ENCODE measurements at regions not wholly inside any gene's neighbourhood (a gene's known extent, or its start where the extent isn't known, plus 50 kb on each side); places are given as distances from the start of the nearest gene placed in this dataset.

- H3K27ac ChIP-seq (ENCODE audit: insufficient read depth, low read depth, low read length): no peak overlapping the region
- H3K9ac ChIP-seq (replicated peaks; ENCODE audit: extremely low read depth, insufficient read depth, low read length): no peak overlapping the region
- H3K4me3 ChIP-seq (replicated peaks in 1 of 3; ENCODE audit: insufficient read depth in 1 of 3, low read depth in 1 of 3, low read length in 3 of 3): no peak overlapping the region
- ChIA-PET CTCF (interaction anchor here (1.2 kb wide), 1 partner anchor 12 kb away, joined by 3 read pairs; no protein-coding TSS in a partner anchor), POLR2A (no interaction called here)
- no peaks in the 10 kb centered on the region for H3K79me2 ChIP-seq (ENCODE audit: control insufficient read depth, insufficient read depth, low read length)
- intact Hi-C loops (cut with micrococcal nuclease): no loop called here
- H2AFZ ChIP-seq (ENCODE audit: low read depth, low read length): no peak overlapping the region
- BruUV-seq (replicated peaks): no TSS peak
- TF ChIP-seq, protein P1, sequence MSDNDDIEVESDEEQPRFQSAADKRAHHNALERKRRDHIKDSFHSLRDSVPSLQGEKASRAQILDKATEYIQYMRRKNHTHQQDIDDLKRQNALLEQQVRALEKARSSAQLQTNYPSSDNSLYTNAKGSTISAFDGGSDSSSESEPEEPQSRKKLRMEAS (IDR thresholded peaks at IDR 0.05; ENCODE audit: insufficient read depth, insufficient read length): no peak
- TF ChIP-seq GATA2 (IDR thresholded peaks at IDR 0.05; ENCODE audit: insufficient read depth, insufficient read length, low read depth, low read length) (no peak), POLR2A (IDR thresholded peaks at IDR 0.05; ENCODE audit: low read depth, low read length) (no peak), MYC (IDR thresholded peaks at IDR 0.05; ENCODE audit: low read depth, low read length) (no peak), POLR2AphosphoS5 (IDR thresholded peaks at IDR 0.05; ENCODE audit: insufficient read depth, low read depth, low read length) (no peak), FOS (IDR thresholded peaks at IDR 0.05; ENCODE audit: borderline replicate concordance, insufficient read depth, low read length) (no peak), JUN (IDR thresholded peaks at IDR 0.05; ENCODE audit: borderline replicate concordance, insufficient read depth, insufficient read length, low read depth) (no peak), EZH2 (IDR thresholded peaks at IDR 0.05; ENCODE audit: borderline replicate concordance, low read depth, low read length, severe bottlenecking) (no peak)
- TF ChIP-seq, protein P2, sequence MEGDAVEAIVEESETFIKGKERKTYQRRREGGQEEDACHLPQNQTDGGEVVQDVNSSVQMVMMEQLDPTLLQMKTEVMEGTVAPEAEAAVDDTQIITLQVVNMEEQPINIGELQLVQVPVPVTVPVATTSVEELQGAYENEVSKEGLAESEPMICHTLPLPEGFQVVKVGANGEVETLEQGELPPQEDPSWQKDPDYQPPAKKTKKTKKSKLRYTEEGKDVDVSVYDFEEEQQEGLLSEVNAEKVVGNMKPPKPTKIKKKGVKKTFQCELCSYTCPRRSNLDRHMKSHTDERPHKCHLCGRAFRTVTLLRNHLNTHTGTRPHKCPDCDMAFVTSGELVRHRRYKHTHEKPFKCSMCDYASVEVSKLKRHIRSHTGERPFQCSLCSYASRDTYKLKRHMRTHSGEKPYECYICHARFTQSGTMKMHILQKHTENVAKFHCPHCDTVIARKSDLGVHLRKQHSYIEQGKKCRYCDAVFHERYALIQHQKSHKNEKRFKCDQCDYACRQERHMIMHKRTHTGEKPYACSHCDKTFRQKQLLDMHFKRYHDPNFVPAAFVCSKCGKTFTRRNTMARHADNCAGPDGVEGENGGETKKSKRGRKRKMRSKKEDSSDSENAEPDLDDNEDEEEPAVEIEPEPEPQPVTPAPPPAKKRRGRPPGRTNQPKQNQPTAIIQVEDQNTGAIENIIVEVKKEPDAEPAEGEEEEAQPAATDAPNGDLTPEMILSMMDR (IDR thresholded peaks at IDR 0.05; ENCODE audit: extremely low read depth in 1 of 2, insufficient read depth in 1 of 2, low read depth in 1 of 2, low read length in 2 of 2): no peak
- no peak overlapping the region for H3K4me2 ChIP-seq (ENCODE audit: insufficient read depth, low read length)
- H3K4me1 ChIP-seq (ENCODE audit: control insufficient read depth, extremely low read depth, insufficient read depth, low read length): no peaks in the 10 kb centered on the region
- dilution Hi-C loops (cut with MboI; ENCODE audit: extremely low pct_ligation_motif_present, low sequenced_read_pairs): no loop called here
- FAIRE-seq (no peak), DNase-seq (ENCODE audit: low read depth, low spot score) (no peak)
- H3K9me3 ChIP-seq (replicated peaks; ENCODE audit: control insufficient read depth, insufficient read depth, low read length): no peaks in the 10 kb centered on the region
- H4K20me1 ChIP-seq (replicated peaks; ENCODE audit: control insufficient read depth, extremely low read depth, insufficient read depth, low read length): no peaks in the 10 kb centered on the region
- H3K9me1 ChIP-seq (replicated peaks; ENCODE audit: control insufficient read depth, extremely low read depth, insufficient read depth, low read length): no peaks in the 10 kb centered on the region
- no peaks in the 10 kb centered on the region for H3K36me3 ChIP-seq (ENCODE audit: control insufficient read depth in 2 of 2, extremely low read depth in 1 of 2, insufficient read depth in 2 of 2, low read length in 2 of 2)
- H3K27me3 ChIP-seq (ENCODE audit: control insufficient read depth in 2 of 2, insufficient read depth in 2 of 2, low read length in 2 of 2): no peaks in the 10 kb centered on the region
Observed at GRCh38 chr18:27707201-27707600, 469.7 kb downstream of the CDH2 start.
